HS-27A (cell line): ENCODE measurements at regions not wholly inside any gene's neighbourhood (a gene's known extent, or its start where the extent isn't known, plus 50 kb on each side); places are given as distances from the start of the nearest gene placed in this dataset.
"Not testable (repeated sequence)": the region's sequence is repeated elsewhere in the genome, so short reads cannot be mapped to it uniquely, and the experiment has no call there.

Experiments used
- DNase-seq: peaks from one replicate; pipeline ENCODE4 v3.0.0-alpha.2; 2012; ENCODE audit warnings: low read depth, missing footprints

- no peak for DNase-seq
Observed at GRCh38 chr6:121925534-121926255, 473.8 kb upstream of the HSF2 start.

- no peak for DNase-seq
Observed at GRCh38 chr6:121929301-121929700, 470.2 kb upstream of the HSF2 start.

- peak; percentile 96 for DNase-seq
Observed at GRCh38 chr6:121932076-121932991, 467.1 kb upstream of the HSF2 start.

- DNase-seq, result no peak
Observed at GRCh38 chr6:121934451-121934850, 465.0 kb upstream of the HSF2 start.

- DNase-seq, result no peak
Observed at GRCh38 chr6:121940728-121941127, 458.7 kb upstream of the HSF2 start.

- DNase-seq, result no peak
Observed at GRCh38 chr6:121944354-121944753, 455.1 kb upstream of the HSF2 start.

GRCh38 chr6:121951123-121951522 is 448.3 kb upstream of the HSF2 start:
- no peak for DNase-seq

- peak; percentile 94 for DNase-seq
Observed at GRCh38 chr6:121951918-121952379, 447.5 kb upstream of the HSF2 start.

GRCh38 chr6:121955401-121955800 is 444.1 kb upstream of the HSF2 start:
- DNase-seq, result not testable (repeated sequence)

- no peak for DNase-seq
Observed at GRCh38 chr6:121956782-121957181, 442.7 kb upstream of the HSF2 start.

- no peak for DNase-seq
Observed at GRCh38 chr6:121959501-121959900, 440.0 kb upstream of the HSF2 start.

- DNase-seq, result no peak
Observed at GRCh38 chr6:121961619-121962125, 437.8 kb upstream of the HSF2 start.

- no peak for DNase-seq
Observed at GRCh38 chr6:121963826-121964225, 435.6 kb upstream of the HSF2 start.

- DNase-seq, result no peak
Observed at GRCh38 chr6:121965739-121966138, 433.7 kb upstream of the HSF2 start.

GRCh38 chr6:121967631-121968030 is 431.8 kb upstream of the HSF2 start:
- no peak for DNase-seq

GRCh38 chr6:121971931-121972335 is 427.5 kb upstream of the HSF2 start:
- DNase-seq, result peak; percentile 49

- no peak for DNase-seq
Observed at GRCh38 chr6:121984956-121985355, 414.5 kb upstream of the HSF2 start.

- DNase-seq, result no peak
Observed at GRCh38 chr6:121993362-121993761, 406.1 kb upstream of the HSF2 start.

GRCh38 chr6:121994919-121995318 is 404.5 kb upstream of the HSF2 start:
- DNase-seq, result no peak

GRCh38 chr6:121998631-121999030 is 400.8 kb upstream of the HSF2 start:
- DNase-seq, result no peak

- DNase-seq, result no peak
Observed at GRCh38 chr6:121999456-122000065, 399.9 kb upstream of the HSF2 start.

- no peak for DNase-seq
Observed at GRCh38 chr6:122005661-122006060, 393.8 kb upstream of the HSF2 start.
